ENCODE measurements at regions not wholly inside any gene's neighbourhood (a gene's known extent, or its start where the extent isn't known, plus 50 kb on each side); places are given as distances from the start of the nearest gene placed in this dataset.
"Not testable (repeated sequence)": the region's sequence is repeated elsewhere in the genome, so short reads cannot be mapped to it uniquely, and the experiment has no call there.

- H3K27me3 ChIP-seq (ENCODE audit: control insufficient read depth, insufficient read depth); intact Hi-C loops (cut with DNase I); H3K27ac ChIP-seq (ENCODE audit: low read length); H3K9me3 ChIP-seq (ENCODE audit: control insufficient read depth, low read length); H3K4me1 ChIP-seq (ENCODE audit: control insufficient read depth, insufficient read depth, low read length): not testable (repeated sequence)
- H3K4me3 ChIP-seq (ENCODE audit: low read length) = peak overlapping the region; percentile 48
- DNase-seq (peak; percentile 8 to 50 (median 29)), ATAC-seq (peak in 1 of 2 donors; percentile 54)
- under 1% methylated on average over 24 of the region's 32 CpGs for WGBS
These were observed 60.3 kb downstream of the GOLGA8K start for GRCh38 chr15:32342772-32343199.

GRCh38 chr15:32342268-32342667, 60.8 kb downstream of the GOLGA8K start:
- intact Hi-C loops (cut with DNase I); H3K4me3 ChIP-seq (ENCODE audit: low read length); H3K4me1 ChIP-seq (ENCODE audit: control insufficient read depth, insufficient read depth, low read length); H3K27me3 ChIP-seq (ENCODE audit: control insufficient read depth, insufficient read depth); H3K27ac ChIP-seq (ENCODE audit: low read length); H3K9me3 ChIP-seq (ENCODE audit: control insufficient read depth, low read length): not testable (repeated sequence)
- WGBS = 2% methylated on average over 11 of the region's 39 CpGs
- DNase-seq (peak in 1 of 3 donors; percentile 12), ATAC-seq (peak in 1 of 2 donors; percentile 25)

- intact Hi-C loops (cut with DNase I); H3K4me1 ChIP-seq (ENCODE audit: control insufficient read depth, insufficient read depth, low read length); ATAC-seq; H3K27me3 ChIP-seq (ENCODE audit: control insufficient read depth, insufficient read depth); DNase-seq; H3K4me3 ChIP-seq (ENCODE audit: low read length); H3K9me3 ChIP-seq (ENCODE audit: control insufficient read depth, low read length); H3K27ac ChIP-seq (ENCODE audit: low read length): not testable (repeated sequence)
- 69% methylated on average over 10 of the region's 12 CpGs for WGBS
These were observed 61.6 kb downstream of the GOLGA8K start for GRCh38 chr15:32341530-32341929.

- DNase-seq; intact Hi-C loops (cut with DNase I); H3K27me3 ChIP-seq (ENCODE audit: control insufficient read depth, insufficient read depth); H3K4me3 ChIP-seq (ENCODE audit: low read length); ATAC-seq; H3K4me1 ChIP-seq (ENCODE audit: control insufficient read depth, insufficient read depth, low read length); H3K27ac ChIP-seq (ENCODE audit: low read length); H3K9me3 ChIP-seq (ENCODE audit: control insufficient read depth, low read length): not testable (repeated sequence)
- WGBS = 87% methylated on average over 1 of the region's 3 CpGs
These were observed 66.3 kb downstream of the GOLGA8K start for GRCh38 chr15:32336804-32337203.

- intact Hi-C loops (cut with DNase I); H3K27ac ChIP-seq (ENCODE audit: low read length); DNase-seq; H3K4me3 ChIP-seq (ENCODE audit: low read length); H3K27me3 ChIP-seq (ENCODE audit: control insufficient read depth, insufficient read depth); H3K9me3 ChIP-seq (ENCODE audit: control insufficient read depth, low read length); H3K4me1 ChIP-seq (ENCODE audit: control insufficient read depth, insufficient read depth, low read length); ATAC-seq: not testable (repeated sequence)
- WGBS = 88% methylated on average over 3 of the region's 4 CpGs
These were observed 79.7 kb downstream of the GOLGA8K start for GRCh38 chr15:32323353-32323752.

GRCh38 chr15:32319247-32319646, 83.8 kb downstream of the GOLGA8K start:
- H3K27me3 ChIP-seq (ENCODE audit: control insufficient read depth, insufficient read depth); DNase-seq; H3K4me3 ChIP-seq (ENCODE audit: low read length); H3K4me1 ChIP-seq (ENCODE audit: control insufficient read depth, insufficient read depth, low read length); H3K9me3 ChIP-seq (ENCODE audit: control insufficient read depth, low read length); H3K27ac ChIP-seq (ENCODE audit: low read length); intact Hi-C loops (cut with DNase I); ATAC-seq: not testable (repeated sequence)
- 63% methylated on average over 2 of the region's 3 CpGs for WGBS

- H3K27ac ChIP-seq (ENCODE audit: low read length); H3K9me3 ChIP-seq (ENCODE audit: control insufficient read depth, low read length); H3K4me1 ChIP-seq (ENCODE audit: control insufficient read depth, insufficient read depth, low read length); intact Hi-C loops (cut with DNase I); ATAC-seq; H3K27me3 ChIP-seq (ENCODE audit: control insufficient read depth, insufficient read depth); DNase-seq; H3K4me3 ChIP-seq (ENCODE audit: low read length): not testable (repeated sequence)
- no CpG with 5 or more reads among the region's 4 CpGs for WGBS
These were observed 86.6 kb downstream of the GOLGA8K start for GRCh38 chr15:32316482-32316881.

- DNase-seq; H3K27me3 ChIP-seq (ENCODE audit: control insufficient read depth, insufficient read depth); H3K9me3 ChIP-seq (ENCODE audit: control insufficient read depth, low read length); ATAC-seq; intact Hi-C loops (cut with DNase I); H3K4me3 ChIP-seq (ENCODE audit: low read length); H3K4me1 ChIP-seq (ENCODE audit: control insufficient read depth, insufficient read depth, low read length); H3K27ac ChIP-seq (ENCODE audit: low read length): not testable (repeated sequence)
- 1% methylated on average over 31 of the region's 91 CpGs for WGBS
These were observed 87.8 kb downstream of the GOLGA8K start for GRCh38 chr15:32315079-32315939.

- ATAC-seq; intact Hi-C loops (cut with DNase I); H3K27me3 ChIP-seq (ENCODE audit: control insufficient read depth, insufficient read depth); H3K27ac ChIP-seq (ENCODE audit: low read length); H3K4me1 ChIP-seq (ENCODE audit: control insufficient read depth, insufficient read depth, low read length); H3K4me3 ChIP-seq (ENCODE audit: low read length); H3K9me3 ChIP-seq (ENCODE audit: control insufficient read depth, low read length): not testable (repeated sequence)
- DNase-seq = peak in 2 of 3 donors; percentile 10 to 21
- 65% methylated on average over 32 of the region's 77 CpGs for WGBS
These were observed 89.5 kb downstream of the GOLGA8K start for GRCh38 chr15:32313446-32314209.

GRCh38 chr15:32312721-32313120, 90.4 kb downstream of the GOLGA8K start:
- 6% methylated on average over 30 of the region's 37 CpGs for WGBS
- ATAC-seq; H3K9me3 ChIP-seq (ENCODE audit: control insufficient read depth, low read length); H3K4me3 ChIP-seq (ENCODE audit: low read length); DNase-seq; H3K27ac ChIP-seq (ENCODE audit: low read length); H3K4me1 ChIP-seq (ENCODE audit: control insufficient read depth, insufficient read depth, low read length); intact Hi-C loops (cut with DNase I); H3K27me3 ChIP-seq (ENCODE audit: control insufficient read depth, insufficient read depth): not testable (repeated sequence)

- H3K9me3 ChIP-seq (ENCODE audit: control insufficient read depth, low read length); intact Hi-C loops (cut with DNase I): not testable (repeated sequence)
- DNase-seq = peak in 1 of 3 donors; percentile 52
These were observed 95.5 kb downstream of the GOLGA8K start for GRCh38 chr15:32307592-32307991.

More at GRCh38 chr15:32307592-32307991, 95.5 kb downstream of the GOLGA8K start:
- WGBS = 34% methylated on average over 5 of the region's 5 CpGs
- H3K27me3 ChIP-seq (ENCODE audit: control insufficient read depth, insufficient read depth); ATAC-seq; H3K4me1 ChIP-seq (ENCODE audit: control insufficient read depth, insufficient read depth, low read length); H3K4me3 ChIP-seq (ENCODE audit: low read length); H3K27ac ChIP-seq (ENCODE audit: low read length): not testable (repeated sequence)

All from right cardiac atrium (tissue), 5 donors.